ENCODE measurements at regions not wholly inside any gene's neighbourhood (a gene's known extent, or its start where the extent isn't known, plus 50 kb on each side); places are given as distances from the start of the nearest gene placed in this dataset.

- TF ChIP-seq POLR2A (IDR thresholded peaks at IDR 0.05; ENCODE audit: low read depth, low read length): no peak
- no peak for TF ChIP-seq POLR2AphosphoS5 (IDR thresholded peaks at IDR 0.05; ENCODE audit: low read depth, low read length)
- no peak for TF ChIP-seq TAF1 (IDR thresholded peaks at IDR 0.05; ENCODE audit: low read depth, low read length)
- no peak for TF ChIP-seq SPI1 (IDR thresholded peaks at IDR 0.05; ENCODE audit: low read depth, low read length)
Observed at GRCh38 chr11:111082664-111083063, 162.9 kb upstream of the POU2AF2 start.

Measured in GM12891 (cell line).